ENCODE measurements at regions not wholly inside any gene's neighbourhood (a gene's known extent, or its start where the extent isn't known, plus 50 kb on each side); places are given as distances from the start of the nearest gene placed in this dataset.

DNA sequence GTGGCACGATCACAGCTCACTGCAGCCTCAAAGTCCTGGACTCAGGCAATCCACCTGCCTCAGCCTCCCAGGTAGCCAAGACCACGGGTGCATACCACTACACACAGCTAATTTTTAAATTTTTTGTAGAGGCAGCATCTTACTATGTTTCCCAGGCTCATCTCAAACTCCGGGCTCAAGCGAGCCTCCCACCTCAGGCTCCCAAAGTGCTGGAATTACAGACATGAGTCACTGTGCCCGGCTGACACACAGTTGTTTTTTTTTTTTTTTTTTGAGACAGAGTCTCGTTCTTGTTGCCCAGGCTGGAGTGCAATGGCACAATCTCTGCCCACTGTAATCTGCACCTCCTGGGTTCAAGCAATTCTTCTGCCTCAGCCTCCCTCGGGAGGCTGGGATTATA, 70.1 kb upstream of the CNOT6 start:
- TF ChIP-seq, protein P1, sequence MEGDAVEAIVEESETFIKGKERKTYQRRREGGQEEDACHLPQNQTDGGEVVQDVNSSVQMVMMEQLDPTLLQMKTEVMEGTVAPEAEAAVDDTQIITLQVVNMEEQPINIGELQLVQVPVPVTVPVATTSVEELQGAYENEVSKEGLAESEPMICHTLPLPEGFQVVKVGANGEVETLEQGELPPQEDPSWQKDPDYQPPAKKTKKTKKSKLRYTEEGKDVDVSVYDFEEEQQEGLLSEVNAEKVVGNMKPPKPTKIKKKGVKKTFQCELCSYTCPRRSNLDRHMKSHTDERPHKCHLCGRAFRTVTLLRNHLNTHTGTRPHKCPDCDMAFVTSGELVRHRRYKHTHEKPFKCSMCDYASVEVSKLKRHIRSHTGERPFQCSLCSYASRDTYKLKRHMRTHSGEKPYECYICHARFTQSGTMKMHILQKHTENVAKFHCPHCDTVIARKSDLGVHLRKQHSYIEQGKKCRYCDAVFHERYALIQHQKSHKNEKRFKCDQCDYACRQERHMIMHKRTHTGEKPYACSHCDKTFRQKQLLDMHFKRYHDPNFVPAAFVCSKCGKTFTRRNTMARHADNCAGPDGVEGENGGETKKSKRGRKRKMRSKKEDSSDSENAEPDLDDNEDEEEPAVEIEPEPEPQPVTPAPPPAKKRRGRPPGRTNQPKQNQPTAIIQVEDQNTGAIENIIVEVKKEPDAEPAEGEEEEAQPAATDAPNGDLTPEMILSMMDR (IDR thresholded peaks at IDR 0.05; ENCODE audit: low read depth, low read length, poor library complexity, severe bottlenecking), result no peak
- no peak for TF ChIP-seq EZH2phosphoT487 (IDR thresholded peaks at IDR 0.05; ENCODE audit: borderline replicate concordance, low read length)
